ENCODE measurements at regions not wholly inside any gene's neighbourhood (a gene's known extent, or its start where the extent isn't known, plus 50 kb on each side); places are given as distances from the start of the nearest gene placed in this dataset.
"Not testable (repeated sequence)": the region's sequence is repeated elsewhere in the genome, so short reads cannot be mapped to it uniquely, and the experiment has no call there.

- TF ChIP-seq EGR1 (IDR thresholded peaks at IDR 0.05; ENCODE audit: low read depth in 2 of 2) (no peak), ATF3 (IDR thresholded peaks at IDR 0.05) (no peak), HNF4G (IDR thresholded peaks at IDR 0.05) (no peak), NR2F2 (IDR thresholded peaks at IDR 0.05) (no peak), GABPA (IDR thresholded peaks at IDR 0.05 in 1 of 2, conservative IDR thresholded peaks at IDR 0.05 in 1 of 2) (no peak), HNF4A (conservative IDR thresholded peaks at IDR 0.05) (no peak), FOXA2 (IDR thresholded peaks at IDR 0.05) (no peak), ZBTB33 (IDR thresholded peaks at IDR 0.05) (no peak), RAD21 (IDR thresholded peaks at IDR 0.05) (no peak), MAX (IDR thresholded peaks at IDR 0.05) (no peak), REST (IDR thresholded peaks at IDR 0.05) (no peak), YY1 (IDR thresholded peaks at IDR 0.05) (no peak), CTCF (IDR thresholded peaks at IDR 0.05; ENCODE audit: low read depth, low read length, missing input control) (no peak), JUND (IDR thresholded peaks at IDR 0.05) (no peak), SP1 (IDR thresholded peaks at IDR 0.05) (no peak)
- no peaks in the 10 kb centered on the region for H3K27me3 ChIP-seq (ENCODE audit: control insufficient read depth in 4 of 4, insufficient read depth in 4 of 4, low read length in 3 of 4)
- no peak overlapping the region for H3K27ac ChIP-seq (ENCODE audit: low read depth in 1 of 2, low read length in 2 of 2)
- H3K4me1 ChIP-seq (ENCODE audit: control insufficient read depth in 4 of 4, insufficient read depth in 4 of 4, low read length in 3 of 4) = no peaks in the 10 kb centered on the region
- WGBS = 55% methylated on average over 2 of the region's 2 CpGs
- H3K36me3 ChIP-seq (ENCODE audit: control insufficient read depth in 4 of 4, insufficient read depth in 3 of 4, low read depth in 1 of 4, low read length in 3 of 4) = no peaks in the 10 kb centered on the region
- H3K9ac ChIP-seq (ENCODE audit: low read depth in 1 of 2, low read length in 2 of 2) = no peak overlapping the region
- DNase-seq (ENCODE audit: low spot score) = no peak
- H3K4me3 ChIP-seq (ENCODE audit: low read depth in 1 of 3, low read length in 3 of 3) = no peak overlapping the region
- peaks cover 0 to 6% (median under 1%) of the 10 kb centered on the region in 4 donors for H3K9me3 ChIP-seq (ENCODE audit: control insufficient read depth in 4 of 4, low read length in 3 of 4)
Measured at GRCh38 chr5:104015765-104016164, 453.2 kb upstream of the NUDT12 start.

- WGBS = 74% methylated on average over 4 of the region's 4 CpGs
- H3K4me1 ChIP-seq (ENCODE audit: control insufficient read depth in 4 of 4, insufficient read depth in 4 of 4, low read length in 3 of 4) = not testable (repeated sequence)
Measured at GRCh38 chr5:104002783-104003182, 440.2 kb upstream of the NUDT12 start.

More at GRCh38 chr5:104002783-104003182, 440.2 kb upstream of the NUDT12 start:
- not testable (repeated sequence) for DNase-seq (ENCODE audit: low spot score); H3K27me3 ChIP-seq (ENCODE audit: control insufficient read depth in 4 of 4, insufficient read depth in 4 of 4, low read length in 3 of 4); H3K9ac ChIP-seq (ENCODE audit: low read depth in 1 of 2, low read length in 2 of 2); H3K36me3 ChIP-seq (ENCODE audit: control insufficient read depth in 4 of 4, insufficient read depth in 3 of 4, low read depth in 1 of 4, low read length in 3 of 4); H3K4me3 ChIP-seq (ENCODE audit: low read depth in 1 of 3, low read length in 3 of 3); H3K9me3 ChIP-seq (ENCODE audit: control insufficient read depth in 4 of 4, low read length in 3 of 4); H3K27ac ChIP-seq (ENCODE audit: low read depth in 1 of 2, low read length in 2 of 2)

Data from liver (tissue), 8 donors.